Stimulated activated naive CD4-positive, alpha-beta T cell (primary cell): ENCODE measurements at regions not wholly inside any gene's neighbourhood (a gene's known extent, or its start where the extent isn't known, plus 50 kb on each side); places are given as distances from the start of the nearest gene placed in this dataset.
"Not testable (repeated sequence)": the region's sequence is repeated elsewhere in the genome, so short reads cannot be mapped to it uniquely, and the experiment has no call there.

Experiments used
- DNase-seq, 6 experiments: peaks; one replicate each; lab custom pipeline; 2025; lab: John Stamatoyannopoulos, UW

GRCh38 chr5:128667751-128668150 is 129.7 kb upstream of the FBN2 start:
- DNase-seq, result no peak

GRCh38 chr5:128668921-128669320 is 130.9 kb upstream of the FBN2 start:
- no peak for DNase-seq

- DNase-seq, result no peak
Measured at GRCh38 chr5:128669803-128670202, 131.8 kb upstream of the FBN2 start.

- no peak for DNase-seq
Measured at GRCh38 chr5:128671943-128672342, 133.9 kb upstream of the FBN2 start.

GRCh38 chr5:128673000-128673399 is 135.0 kb upstream of the FBN2 start:
- no peak for DNase-seq

GRCh38 chr5:128673411-128673957 is 135.4 kb upstream of the FBN2 start:
- DNase-seq, result no peak

GRCh38 chr5:128673970-128674369 is 135.9 kb upstream of the FBN2 start:
- no peak for DNase-seq

- DNase-seq, result peak in 1 of 6 experiments; percentile 10
Measured at GRCh38 chr5:128674837-128675446, 136.9 kb upstream of the FBN2 start.

- no peak for DNase-seq
Measured at GRCh38 chr5:128681096-128681495, 143.1 kb upstream of the FBN2 start.

- DNase-seq, result no peak
Measured at GRCh38 chr5:128681764-128682592, 143.9 kb upstream of the FBN2 start.

- no peak for DNase-seq
Measured at GRCh38 chr5:128682669-128683068, 144.6 kb upstream of the FBN2 start.

- no peak for DNase-seq
Measured at GRCh38 chr5:128684961-128685360, 146.9 kb upstream of the FBN2 start.

GRCh38 chr5:128687930-128688329 is 149.9 kb upstream of the FBN2 start:
- DNase-seq, result no peak

- DNase-seq, result no peak
Measured at GRCh38 chr5:128693764-128694163, 155.7 kb upstream of the FBN2 start.

GRCh38 chr5:128695791-128696530 is 157.9 kb upstream of the FBN2 start:
- DNase-seq, result no peak

- no peak for DNase-seq
Measured at GRCh38 chr5:128701301-128701700, 163.3 kb upstream of the FBN2 start.

- DNase-seq, result no peak
Measured at GRCh38 chr5:128703322-128703721, 165.3 kb upstream of the FBN2 start.

- DNase-seq, result no peak
Measured at GRCh38 chr5:128706269-128706668, 168.2 kb upstream of the FBN2 start.

GRCh38 chr5:128708841-128709240 is 170.8 kb upstream of the FBN2 start:
- no peak for DNase-seq

- no peak for DNase-seq
Measured at GRCh38 chr5:128711216-128711615, 173.2 kb upstream of the FBN2 start.

- no peak for DNase-seq
Measured at GRCh38 chr5:128714551-128714950, 176.5 kb upstream of the FBN2 start.

GRCh38 chr5:128722551-128722950 is 184.5 kb upstream of the FBN2 start:
- DNase-seq, result no peak

- DNase-seq, result not testable (repeated sequence)
Measured at GRCh38 chr5:128730021-128730420, 192.0 kb upstream of the FBN2 start.
